Retinal pigment epithelial cell (primary cell): ENCODE measurements at regions not wholly inside any gene's neighbourhood (a gene's known extent, or its start where the extent isn't known, plus 50 kb on each side); places are given as distances from the start of the nearest gene placed in this dataset.

ENCODE experiments used
- DNase-seq: peaks from one replicate; pipeline ENCODE4 v3.0.0-alpha.2; 2010; ENCODE audit warnings: low read depth
- H3K4me3 ChIP-seq: 2 replicates; pipeline ENCODE4 v1.5.1; 2011; ENCODE audit warnings: mild to moderate bottlenecking, low read length, control low read depth, moderate library complexity
- TF ChIP-seq, protein P1 (sequence below): conservative IDR thresholded peaks from 2 replicates; pipeline ENCODE4 v1.5.1; 2011; ENCODE audit warnings: low read depth, low read length, control low read depth, inconsistent platforms

GRCh38 chr5:19044931-19045695 lies 942.9 kb downstream of the CDH18 start:
- no peak for DNase-seq
- TF ChIP-seq, protein P1, sequence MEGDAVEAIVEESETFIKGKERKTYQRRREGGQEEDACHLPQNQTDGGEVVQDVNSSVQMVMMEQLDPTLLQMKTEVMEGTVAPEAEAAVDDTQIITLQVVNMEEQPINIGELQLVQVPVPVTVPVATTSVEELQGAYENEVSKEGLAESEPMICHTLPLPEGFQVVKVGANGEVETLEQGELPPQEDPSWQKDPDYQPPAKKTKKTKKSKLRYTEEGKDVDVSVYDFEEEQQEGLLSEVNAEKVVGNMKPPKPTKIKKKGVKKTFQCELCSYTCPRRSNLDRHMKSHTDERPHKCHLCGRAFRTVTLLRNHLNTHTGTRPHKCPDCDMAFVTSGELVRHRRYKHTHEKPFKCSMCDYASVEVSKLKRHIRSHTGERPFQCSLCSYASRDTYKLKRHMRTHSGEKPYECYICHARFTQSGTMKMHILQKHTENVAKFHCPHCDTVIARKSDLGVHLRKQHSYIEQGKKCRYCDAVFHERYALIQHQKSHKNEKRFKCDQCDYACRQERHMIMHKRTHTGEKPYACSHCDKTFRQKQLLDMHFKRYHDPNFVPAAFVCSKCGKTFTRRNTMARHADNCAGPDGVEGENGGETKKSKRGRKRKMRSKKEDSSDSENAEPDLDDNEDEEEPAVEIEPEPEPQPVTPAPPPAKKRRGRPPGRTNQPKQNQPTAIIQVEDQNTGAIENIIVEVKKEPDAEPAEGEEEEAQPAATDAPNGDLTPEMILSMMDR, result no peak
- H3K4me3 ChIP-seq, result no peak overlapping the region

GRCh38 chr5:19047277-19047676 lies 940.7 kb downstream of the CDH18 start:
- TF ChIP-seq, protein P1, result no peak
- H3K4me3 ChIP-seq, result no peak overlapping the region
- no peak for DNase-seq

- no peak overlapping the region for H3K4me3 ChIP-seq
Observed at GRCh38 chr5:19048726-19049125, 939.3 kb downstream of the CDH18 start.

DNA sequence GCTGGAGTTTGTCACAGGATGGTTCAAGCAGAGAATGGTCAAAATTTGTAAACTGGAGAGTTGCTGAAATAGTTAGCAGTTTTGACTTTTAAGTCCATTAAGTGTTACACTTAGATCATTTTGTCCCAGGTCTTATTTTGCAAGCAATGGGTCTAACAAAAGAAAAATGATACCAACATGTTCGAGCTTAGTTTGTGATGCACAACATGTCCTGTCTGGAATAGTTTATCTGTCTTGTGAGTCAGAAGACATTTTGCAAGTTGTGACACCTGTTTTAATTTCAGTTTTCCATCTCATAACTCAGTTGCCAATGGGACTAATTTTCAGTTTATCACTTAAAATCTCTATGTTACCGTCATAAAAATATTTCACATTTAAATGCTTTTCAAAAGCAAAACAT lies 929.8 kb downstream of the CDH18 start:
- TF ChIP-seq, protein P1, result no peak
- H3K4me3 ChIP-seq, result no peak overlapping the region
- no peak for DNase-seq

More at GRCh38 chr5:19048726-19049125, 939.3 kb downstream of the CDH18 start:
- TF ChIP-seq, protein P1, result no peak
- DNase-seq, result no peak

GRCh38 chr5:19064094-19064493 lies 923.9 kb downstream of the CDH18 start:
- no peak for DNase-seq
- no peak overlapping the region for H3K4me3 ChIP-seq
- TF ChIP-seq, protein P1, result no peak

DNA sequence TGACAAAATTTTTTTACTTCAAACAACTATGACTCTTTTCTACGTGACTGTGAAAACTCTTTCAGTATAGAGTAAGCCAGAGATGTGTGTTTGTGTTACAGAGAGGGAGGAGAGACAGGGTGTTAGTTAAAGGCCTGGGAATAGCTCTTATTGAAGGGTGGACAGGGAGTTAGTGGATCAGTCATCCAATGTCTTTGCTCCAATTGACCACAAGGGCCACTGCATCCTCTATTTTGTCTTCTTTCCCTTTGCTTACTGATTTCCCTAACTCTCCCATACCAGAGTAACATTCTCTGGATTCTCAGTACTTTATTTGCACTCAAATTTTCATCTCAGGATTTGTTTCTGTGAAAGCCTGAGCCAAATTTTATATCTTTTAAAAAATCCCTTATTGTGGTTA lies 920.3 kb downstream of the CDH18 start:
- TF ChIP-seq, protein P1, result no peak
- DNase-seq, result no peak
- no peak overlapping the region for H3K4me3 ChIP-seq

GRCh38 chr5:19098434-19098833 lies 889.6 kb downstream of the CDH18 start:
- TF ChIP-seq, protein P1, result no peak
- H3K4me3 ChIP-seq, result no peak overlapping the region
- DNase-seq, result no peak
